GM18519 (cell line): ENCODE measurements at regions not wholly inside any gene's neighbourhood (a gene's known extent, or its start where the extent isn't known, plus 50 kb on each side); places are given as distances from the start of the nearest gene placed in this dataset.
"Not testable (repeated sequence)": the region's sequence is repeated elsewhere in the genome, so short reads cannot be mapped to it uniquely, and the experiment has no call there.

Source experiments
- ATAC-seq: cut with Tn5 transposase; IDR thresholded peaks from one replicate; pipeline ENCODE4 v1.9.1; 2021; ENCODE audit warnings: mild to moderate bottlenecking, moderate library complexity; ENCODE audit not compliant: unreplicated experiment, low FRiP score

DNA sequence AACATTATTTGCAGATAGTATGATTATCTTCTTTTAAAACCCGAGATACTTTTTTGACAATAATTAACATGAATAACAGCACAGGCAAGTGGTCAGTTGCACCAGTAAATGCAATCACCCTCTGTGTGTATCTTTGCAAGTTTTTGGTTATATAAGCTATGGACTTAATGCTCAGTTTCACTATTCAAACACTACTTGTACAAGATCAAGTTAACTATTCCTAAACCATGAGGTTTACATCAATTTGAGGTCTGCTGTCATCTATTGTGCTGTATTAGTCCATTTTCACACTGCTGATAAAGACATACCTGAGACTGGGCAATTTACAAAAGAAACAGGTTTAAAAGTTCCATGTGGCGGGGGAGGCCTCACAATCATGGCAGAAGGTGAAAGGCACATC is 323.2 kb downstream of the NR4A2 start:
- no peak for ATAC-seq

DNA sequence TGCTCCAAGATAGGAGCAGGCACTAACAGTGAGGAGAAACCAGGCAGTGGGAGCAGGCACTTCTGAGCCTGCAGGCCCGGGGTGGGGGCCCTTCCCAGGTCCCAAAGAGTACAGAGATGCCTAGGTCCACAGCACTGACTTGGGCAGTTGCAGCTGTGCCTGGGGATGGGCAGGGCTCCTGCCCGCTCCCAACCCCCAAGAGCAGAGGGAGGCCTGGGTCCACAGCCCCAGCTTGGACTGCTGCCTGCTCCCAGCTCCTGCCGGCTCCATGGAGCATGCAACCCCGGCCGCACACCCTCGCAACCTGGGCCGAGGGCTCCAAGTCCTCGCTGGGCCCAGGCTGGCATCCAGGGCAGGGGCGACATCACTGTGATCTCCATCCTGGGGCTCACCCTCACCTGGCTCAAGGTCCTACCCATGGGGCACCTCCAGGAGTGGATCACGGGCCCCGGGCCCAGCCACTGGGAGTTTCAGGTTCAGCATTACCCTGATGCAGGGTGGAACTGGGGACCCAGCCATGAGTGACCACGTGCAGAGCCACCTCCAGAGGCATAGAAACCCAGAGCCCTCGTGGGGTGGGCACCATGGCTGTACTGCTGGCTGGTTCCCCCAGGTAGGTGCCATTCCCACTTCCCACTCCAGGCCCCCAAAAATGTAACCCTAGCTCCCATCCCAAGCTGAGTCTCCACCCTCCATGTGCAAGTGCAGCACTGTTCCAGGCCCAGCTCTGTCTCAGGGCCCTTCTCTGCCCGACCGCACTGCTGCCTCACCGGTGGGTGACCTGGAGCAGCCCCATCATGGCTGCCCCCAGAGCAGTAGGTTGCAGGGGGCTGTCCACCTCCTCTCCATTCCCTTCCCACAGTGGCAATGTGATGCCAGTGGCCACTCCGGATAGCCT is 325.6 kb downstream of the NR4A2 start:
- ATAC-seq = no peak

DNA sequence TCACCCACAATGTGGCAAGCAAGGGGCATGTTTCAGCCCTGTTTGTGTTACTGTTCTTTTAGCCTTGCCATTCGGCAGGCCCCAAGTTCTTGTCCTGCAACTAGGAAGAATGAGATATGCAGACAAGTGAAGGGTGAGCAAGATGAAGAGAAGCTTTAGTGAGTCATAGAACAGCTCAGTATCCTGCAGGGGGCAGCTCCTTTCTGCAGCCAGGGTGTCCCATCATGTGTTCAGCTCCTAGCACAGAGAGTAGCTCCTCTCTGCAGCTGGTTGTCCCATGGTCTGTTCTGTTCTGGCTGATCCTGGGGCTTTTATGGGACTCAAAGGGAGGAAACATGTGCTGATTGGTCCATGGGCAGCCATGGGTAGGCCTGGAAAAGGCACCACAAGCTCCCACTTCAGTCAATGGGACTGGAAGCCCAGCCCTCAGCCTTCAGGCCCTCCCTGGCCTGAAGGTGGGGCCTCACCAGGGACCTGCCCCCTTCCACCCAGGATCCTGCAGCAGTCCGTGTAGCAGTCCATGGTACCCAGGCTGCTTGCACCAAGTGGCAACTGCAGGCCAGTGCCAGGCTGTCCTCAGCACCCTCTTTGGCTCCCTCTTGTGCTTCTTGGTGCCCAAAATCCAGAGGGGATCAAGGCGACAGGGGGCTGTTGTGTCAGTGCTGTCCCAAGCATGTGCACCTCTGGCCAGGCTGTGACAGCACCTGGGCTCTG is 326.4 kb downstream of the NR4A2 start:
- no peak for ATAC-seq

DNA sequence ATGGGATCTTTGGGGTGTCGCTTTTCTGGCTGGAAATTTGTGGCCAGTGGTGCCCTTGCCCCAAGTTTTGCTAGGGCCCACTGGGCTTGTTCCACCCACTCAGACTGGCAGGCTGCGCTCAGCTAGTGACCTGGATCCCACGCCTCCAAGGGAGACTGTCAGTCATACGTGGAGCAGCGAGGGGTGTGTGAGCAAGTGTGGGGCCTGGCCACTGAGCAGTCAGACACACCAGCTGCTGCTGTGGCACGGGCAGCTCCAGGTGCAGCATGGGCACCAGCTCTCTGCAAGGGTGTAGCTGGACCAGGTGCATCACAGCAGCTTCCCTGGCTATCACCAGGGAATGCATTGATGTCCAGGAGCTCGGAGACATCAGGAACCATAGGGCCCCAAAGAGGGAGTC is 327.0 kb downstream of the NR4A2 start:
- ATAC-seq = no peak

GRCh38 chr2:156004459-156004858 is 328.1 kb downstream of the NR4A2 start:
- ATAC-seq = no peak

GRCh38 chr2:156003780-156004179 is 328.7 kb downstream of the NR4A2 start:
- no peak for ATAC-seq

DNA sequence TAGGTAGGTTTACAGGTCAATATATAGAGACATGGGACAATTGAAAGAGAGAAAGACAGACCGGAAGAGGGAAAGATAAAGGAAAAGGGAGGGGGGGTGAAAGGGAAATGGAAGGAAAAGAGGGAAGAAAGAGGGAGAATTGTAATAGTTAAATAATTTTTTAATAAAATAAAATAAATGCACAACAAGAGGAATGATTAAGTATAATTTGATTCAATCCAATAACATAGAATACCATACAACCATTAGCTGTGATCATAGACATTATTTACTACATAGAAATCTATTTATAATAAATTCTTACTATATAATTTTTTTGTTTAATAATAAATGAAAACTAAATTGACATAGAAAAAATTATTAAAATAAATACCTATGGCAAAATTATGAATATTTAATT is 330.7 kb downstream of the NR4A2 start:
- ATAC-seq = no peak

GRCh38 chr2:155997538-155997937 is 335.0 kb downstream of the NR4A2 start:
- ATAC-seq = no peak

GRCh38 chr2:155994315-155994714 is 338.2 kb downstream of the NR4A2 start:
- no peak for ATAC-seq

GRCh38 chr2:155983845-155984244 is 348.7 kb downstream of the NR4A2 start:
- ATAC-seq = no peak

DNA sequence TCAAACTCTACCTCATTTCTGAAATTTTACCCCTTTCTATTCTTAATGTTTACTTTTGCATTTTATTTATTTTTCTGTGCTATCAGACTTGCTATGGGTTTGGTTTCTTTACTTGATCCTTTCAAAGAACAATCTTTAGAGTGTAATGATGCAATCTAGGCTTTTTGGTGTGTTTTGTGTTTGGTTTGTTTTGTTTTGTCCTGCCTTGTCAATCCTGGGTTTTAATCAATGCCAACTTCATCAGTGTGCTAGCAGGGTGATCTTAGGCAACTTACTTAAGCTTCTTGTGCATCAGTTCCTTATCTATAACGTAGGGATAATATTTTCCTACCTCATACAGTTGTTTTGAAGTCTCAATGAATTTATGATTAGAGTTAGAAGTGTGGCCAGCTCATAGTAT is 350.4 kb downstream of the NR4A2 start:
- ATAC-seq = no peak

DNA sequence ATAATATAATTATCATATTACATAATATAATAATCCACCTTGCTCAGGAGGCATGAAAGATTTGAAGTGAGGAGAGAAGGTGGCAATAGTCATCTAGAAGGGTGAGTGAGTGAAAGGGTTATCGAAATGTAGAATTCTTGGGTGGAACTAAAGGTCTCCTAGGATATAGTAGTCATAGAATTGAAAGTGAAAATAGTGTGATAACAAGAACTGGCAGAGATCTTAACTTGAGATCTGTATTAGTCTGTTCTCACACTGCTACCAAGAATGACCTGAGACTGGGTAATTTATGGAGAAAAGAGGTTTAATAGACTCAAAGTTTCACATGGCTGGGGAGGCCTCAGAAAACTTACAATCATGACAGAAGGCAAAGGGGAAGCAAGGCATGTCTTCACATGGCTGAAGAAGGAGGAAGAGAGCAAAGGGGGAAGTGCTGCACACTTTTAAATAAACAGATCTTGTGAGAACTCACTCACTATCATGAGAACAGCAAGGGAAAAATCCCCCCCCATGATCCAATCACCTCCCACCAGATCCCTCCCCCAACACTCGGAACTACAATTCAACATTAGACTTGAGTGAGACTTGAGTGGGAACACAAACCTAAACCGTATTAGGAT is 351.5 kb downstream of the NR4A2 start:
- peak; percentile 91 for ATAC-seq

DNA sequence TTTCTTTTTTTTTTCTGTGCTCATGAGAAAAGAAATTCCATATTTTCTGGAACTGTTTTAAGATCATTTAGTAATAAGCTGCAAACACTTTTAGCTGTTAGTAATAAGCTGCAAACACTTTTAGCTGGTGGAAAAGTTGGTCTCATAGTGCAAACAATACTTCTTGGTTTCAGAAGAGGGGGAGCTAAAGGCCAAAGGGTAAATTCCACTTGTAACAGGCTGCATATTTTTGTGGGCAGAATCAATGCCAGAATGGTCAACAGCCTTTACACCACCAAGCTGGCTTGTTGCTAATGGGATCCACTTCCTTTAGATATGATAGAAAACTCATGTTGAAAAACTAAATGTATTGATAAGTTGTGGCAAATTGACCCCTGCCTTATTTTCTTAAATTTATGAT is 356.8 kb downstream of the NR4A2 start:
- ATAC-seq = no peak

- no peak for ATAC-seq
These were observed 359.6 kb downstream of the NR4A2 start for GRCh38 chr2:155972916-155973315.

GRCh38 chr2:155966064-155966471 is 366.5 kb downstream of the NR4A2 start:
- ATAC-seq = not testable (repeated sequence)

GRCh38 chr2:155965415-155966063 is 367.0 kb downstream of the NR4A2 start:
- no peak for ATAC-seq

- ATAC-seq = no peak
These were observed 370.9 kb downstream of the NR4A2 start for GRCh38 chr2:155961641-155962040.

DNA sequence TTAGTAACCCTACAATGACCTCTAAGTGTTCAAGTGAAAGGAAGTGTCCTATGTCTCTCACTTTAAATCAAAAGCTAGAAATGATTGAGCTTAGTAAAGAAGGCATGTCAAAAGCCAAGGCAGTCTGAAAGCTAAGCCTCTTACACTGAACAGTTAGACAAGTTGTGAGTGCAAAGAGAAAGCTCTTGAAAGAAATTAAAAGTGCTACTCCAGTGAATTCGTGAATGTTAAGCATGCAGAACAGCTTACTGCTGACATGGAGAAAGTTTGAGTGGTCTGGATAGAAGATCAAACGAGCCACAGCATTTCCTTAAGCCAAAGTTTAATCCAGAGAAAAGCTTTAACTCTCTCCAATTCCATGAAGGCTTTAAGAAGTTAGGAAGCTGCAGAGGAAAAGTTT is 373.7 kb downstream of the NR4A2 start:
- no peak for ATAC-seq

DNA sequence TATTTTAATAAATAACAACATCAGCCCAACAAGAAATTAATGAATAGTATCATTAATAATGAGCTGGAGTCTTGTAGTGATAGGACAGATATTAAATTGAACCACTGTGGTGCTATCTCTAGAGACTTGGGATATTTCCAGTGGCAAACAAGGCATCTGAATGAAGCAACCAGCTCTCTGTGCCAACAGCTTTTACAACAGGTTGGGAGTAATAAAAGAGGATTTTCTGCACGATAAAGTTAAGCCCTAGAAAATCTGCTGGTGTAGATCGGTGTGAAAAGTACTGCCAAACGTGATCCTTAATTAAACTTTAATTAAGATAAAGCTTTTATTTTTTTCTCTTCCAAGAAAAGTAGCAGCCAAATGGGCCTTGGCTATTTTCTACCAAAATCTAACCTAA is 385.5 kb downstream of the NR4A2 start:
- ATAC-seq = no peak

- ATAC-seq = no peak
These were observed 388.3 kb downstream of the NR4A2 start for GRCh38 chr2:155944218-155944617.

DNA sequence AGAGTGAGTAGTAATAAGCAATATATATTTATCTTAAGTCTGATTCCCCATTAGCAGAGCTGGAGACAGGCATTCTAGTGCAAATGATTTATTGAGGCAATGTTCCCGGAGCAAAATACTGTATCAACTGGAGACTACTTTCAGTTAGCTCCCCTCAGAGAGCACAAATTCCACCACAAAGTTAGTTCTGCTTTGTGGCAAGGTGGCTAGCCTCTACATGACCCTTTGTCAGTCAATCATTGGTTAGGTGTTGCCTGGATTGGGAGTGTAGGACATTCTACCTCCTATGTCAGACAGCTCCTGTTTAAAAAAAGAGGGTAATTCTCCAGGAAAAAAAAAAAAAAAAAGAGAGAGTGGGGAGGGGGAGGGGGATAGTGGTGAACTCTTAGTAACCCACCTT is 402.2 kb downstream of the NR4A2 start:
- no peak for ATAC-seq
